Epithelial cell of proximal tubule (primary cell): ENCODE measurements at regions not wholly inside any gene's neighbourhood (a gene's known extent, or its start where the extent isn't known, plus 50 kb on each side); places are given as distances from the start of the nearest gene placed in this dataset.

Source experiments
- DNase-seq: peaks from one replicate; pipeline ENCODE4 v3.0.0-alpha.2; 2011; ENCODE audit warnings: low read depth
- H3K4me3 ChIP-seq: 2 replicates; pipeline ENCODE4 v1.5.1; 2011; ENCODE audit warnings: low read depth, mild to moderate bottlenecking, low read length
- TF ChIP-seq, protein P1 (sequence below): conservative IDR thresholded peaks from 2 replicates; pipeline ENCODE4 v1.5.1; 2012; ENCODE audit warnings: low read depth, mild to moderate bottlenecking, low read length

DNA sequence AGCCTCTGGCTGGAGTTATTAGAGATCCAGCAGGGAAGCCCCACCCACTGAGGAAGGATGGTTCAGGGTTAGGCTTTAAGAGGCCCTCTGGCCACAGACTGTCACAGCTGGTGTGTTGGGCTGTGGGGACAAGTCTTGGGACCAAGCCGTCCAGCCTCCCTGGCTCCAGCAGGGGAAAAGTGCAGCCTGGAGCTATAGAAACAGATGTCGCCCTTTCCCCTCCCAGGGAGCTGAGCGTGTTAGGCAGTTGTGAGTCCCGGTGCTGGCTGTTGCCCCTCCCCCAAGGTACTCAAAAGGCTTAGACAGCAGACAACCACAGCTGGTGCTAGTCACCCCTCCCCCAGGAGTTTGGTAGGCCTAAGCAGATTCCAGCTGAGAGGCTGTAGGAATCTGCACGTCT lies 143.4 kb downstream of the TMEM168 start:
- DNase-seq: no peak
- TF ChIP-seq, protein P1, sequence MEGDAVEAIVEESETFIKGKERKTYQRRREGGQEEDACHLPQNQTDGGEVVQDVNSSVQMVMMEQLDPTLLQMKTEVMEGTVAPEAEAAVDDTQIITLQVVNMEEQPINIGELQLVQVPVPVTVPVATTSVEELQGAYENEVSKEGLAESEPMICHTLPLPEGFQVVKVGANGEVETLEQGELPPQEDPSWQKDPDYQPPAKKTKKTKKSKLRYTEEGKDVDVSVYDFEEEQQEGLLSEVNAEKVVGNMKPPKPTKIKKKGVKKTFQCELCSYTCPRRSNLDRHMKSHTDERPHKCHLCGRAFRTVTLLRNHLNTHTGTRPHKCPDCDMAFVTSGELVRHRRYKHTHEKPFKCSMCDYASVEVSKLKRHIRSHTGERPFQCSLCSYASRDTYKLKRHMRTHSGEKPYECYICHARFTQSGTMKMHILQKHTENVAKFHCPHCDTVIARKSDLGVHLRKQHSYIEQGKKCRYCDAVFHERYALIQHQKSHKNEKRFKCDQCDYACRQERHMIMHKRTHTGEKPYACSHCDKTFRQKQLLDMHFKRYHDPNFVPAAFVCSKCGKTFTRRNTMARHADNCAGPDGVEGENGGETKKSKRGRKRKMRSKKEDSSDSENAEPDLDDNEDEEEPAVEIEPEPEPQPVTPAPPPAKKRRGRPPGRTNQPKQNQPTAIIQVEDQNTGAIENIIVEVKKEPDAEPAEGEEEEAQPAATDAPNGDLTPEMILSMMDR: no peak
- no peak overlapping the region for H3K4me3 ChIP-seq

GRCh38 chr7:112648781-112649180 lies 141.4 kb downstream of the TMEM168 start:
- DNase-seq: no peak
- H3K4me3 ChIP-seq: no peak overlapping the region
- TF ChIP-seq, protein P1: no peak

DNA sequence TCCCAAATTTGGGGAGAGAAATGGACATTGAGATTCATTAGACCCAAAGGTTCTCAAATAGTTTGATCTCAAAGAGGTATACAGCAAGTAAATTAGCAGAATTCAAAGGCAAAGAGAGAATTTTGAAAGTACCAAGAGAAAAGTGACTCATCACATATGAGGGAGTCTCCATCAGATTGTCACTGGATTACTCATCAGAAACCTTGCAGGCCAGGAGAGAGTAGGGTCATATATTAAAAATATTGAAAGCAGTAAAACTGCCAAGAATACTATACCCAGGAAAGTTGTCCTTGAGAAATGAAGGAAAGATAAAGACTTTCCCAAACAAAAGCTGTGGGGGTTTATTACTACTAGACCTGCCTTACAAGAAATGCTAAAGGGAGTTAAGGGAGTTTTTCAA lies 140.6 kb downstream of the TMEM168 start:
- no peak overlapping the region for H3K4me3 ChIP-seq
- TF ChIP-seq, protein P1: no peak
- DNase-seq: no peak

GRCh38 chr7:112654322-112655216 lies 135.6 kb downstream of the TMEM168 start:
- TF ChIP-seq, protein P1: no peak
- peak; percentile 19 for DNase-seq
- no peak overlapping the region for H3K4me3 ChIP-seq

DNA sequence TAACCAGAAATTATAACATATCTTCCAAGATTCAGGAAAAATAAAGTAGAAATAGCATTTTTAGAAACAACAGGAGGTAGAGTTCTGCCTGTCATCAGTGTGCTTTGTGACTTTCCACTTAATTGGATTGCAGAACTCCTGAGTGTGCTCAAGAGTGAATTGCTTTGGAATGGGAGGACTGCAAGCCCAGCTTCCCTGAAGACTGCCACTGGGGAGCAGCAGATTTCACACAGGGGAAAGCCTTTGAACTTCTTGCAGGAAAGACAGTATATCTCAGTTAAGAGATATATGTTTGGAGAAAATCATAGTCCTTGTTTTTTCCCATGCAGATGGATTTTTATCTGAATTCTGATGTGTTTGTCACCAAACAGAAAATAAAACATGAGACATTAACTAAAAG lies 124.5 kb downstream of the TMEM168 start:
- TF ChIP-seq, protein P1: peak; percentile 57
- no peak overlapping the region for H3K4me3 ChIP-seq
- no peak for DNase-seq

GRCh38 chr7:112668561-112668960 lies 121.6 kb downstream of the TMEM168 start:
- no peak for DNase-seq
- no peak overlapping the region for H3K4me3 ChIP-seq
- TF ChIP-seq, protein P1: no peak

GRCh38 chr7:112669306-112669705 lies 120.9 kb downstream of the TMEM168 start:
- no peak for DNase-seq
- no peak overlapping the region for H3K4me3 ChIP-seq
- TF ChIP-seq, protein P1: no peak
